GM18870 (cell line): ENCODE measurements at regions not wholly inside any gene's neighbourhood (a gene's known extent, or its start where the extent isn't known, plus 50 kb on each side); places are given as distances from the start of the nearest gene placed in this dataset.

Experiments used
- ATAC-seq: cut with Tn5 transposase; IDR thresholded peaks from one replicate; pipeline ENCODE4 v1.9.1; 2021; ENCODE audit warnings: moderate library complexity; ENCODE audit not compliant: unreplicated experiment

GRCh38 chr14:98949481-98950135 lies 322.4 kb downstream of the BCL11B start:
- no peak for ATAC-seq

GRCh38 chr14:98950353-98950895 lies 321.6 kb downstream of the BCL11B start:
- ATAC-seq = no peak

DNA sequence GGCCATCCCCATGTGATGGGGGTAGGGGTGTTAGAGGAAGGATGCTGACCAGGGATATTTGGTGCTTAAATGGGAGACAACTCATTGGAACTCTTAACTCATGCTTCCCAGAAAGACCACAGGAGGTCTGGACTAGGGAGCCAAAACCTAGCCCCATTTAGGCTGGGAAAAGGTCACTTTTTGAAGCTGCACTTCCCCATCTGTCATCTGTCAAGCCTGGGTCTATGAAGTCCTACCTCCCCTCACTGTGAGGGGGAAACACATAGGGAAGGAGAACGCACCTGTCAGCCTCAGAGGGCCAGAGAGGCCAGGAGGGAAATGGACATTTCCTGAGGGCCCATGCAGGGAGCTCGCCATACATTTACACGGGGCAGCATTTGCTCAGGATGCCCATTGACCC lies 321.0 kb downstream of the BCL11B start:
- no peak for ATAC-seq

- ATAC-seq = no peak
These were observed 320.4 kb downstream of the BCL11B start for GRCh38 chr14:98951521-98952152.

GRCh38 chr14:98952593-98953350 lies 319.2 kb downstream of the BCL11B start:
- ATAC-seq = no peak

DNA sequence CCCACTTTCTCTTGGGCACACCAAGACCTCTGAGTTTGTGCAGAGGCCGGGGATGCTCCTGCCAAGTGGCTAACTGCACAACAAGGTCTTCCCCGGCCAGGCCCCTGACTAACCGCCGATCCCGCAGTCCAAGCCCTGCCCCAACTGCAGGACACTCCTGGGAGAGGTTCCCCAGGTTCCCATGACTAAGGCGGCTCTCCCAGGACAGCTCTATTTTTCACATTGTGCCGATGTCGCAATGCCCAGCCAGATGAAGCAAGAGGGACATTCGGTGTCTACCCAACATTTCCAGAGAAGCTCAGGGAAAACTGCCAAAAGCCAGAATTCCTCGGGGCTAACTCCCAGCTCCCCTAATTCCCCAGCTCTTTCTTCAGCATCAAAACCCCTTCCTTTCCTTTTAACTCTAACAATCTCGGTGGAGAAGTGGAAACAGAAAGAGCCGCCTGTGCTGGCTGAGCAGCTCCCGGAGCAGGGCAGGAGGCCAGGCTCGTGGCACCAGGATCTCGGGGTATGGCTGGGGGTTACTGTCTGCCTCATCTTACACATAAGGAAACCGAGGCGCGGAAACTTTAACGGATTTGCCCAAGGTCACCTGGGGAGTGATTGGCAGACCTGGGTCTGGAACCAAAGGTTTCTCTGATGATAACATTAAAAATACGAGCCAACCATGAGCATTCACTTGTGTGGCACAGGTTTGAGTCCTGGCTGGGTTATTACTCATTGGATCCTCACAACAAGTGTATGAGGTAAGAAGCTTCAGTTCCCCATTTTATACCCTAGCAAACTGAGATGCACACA lies 318.2 kb downstream of the BCL11B start:
- ATAC-seq = no peak

DNA sequence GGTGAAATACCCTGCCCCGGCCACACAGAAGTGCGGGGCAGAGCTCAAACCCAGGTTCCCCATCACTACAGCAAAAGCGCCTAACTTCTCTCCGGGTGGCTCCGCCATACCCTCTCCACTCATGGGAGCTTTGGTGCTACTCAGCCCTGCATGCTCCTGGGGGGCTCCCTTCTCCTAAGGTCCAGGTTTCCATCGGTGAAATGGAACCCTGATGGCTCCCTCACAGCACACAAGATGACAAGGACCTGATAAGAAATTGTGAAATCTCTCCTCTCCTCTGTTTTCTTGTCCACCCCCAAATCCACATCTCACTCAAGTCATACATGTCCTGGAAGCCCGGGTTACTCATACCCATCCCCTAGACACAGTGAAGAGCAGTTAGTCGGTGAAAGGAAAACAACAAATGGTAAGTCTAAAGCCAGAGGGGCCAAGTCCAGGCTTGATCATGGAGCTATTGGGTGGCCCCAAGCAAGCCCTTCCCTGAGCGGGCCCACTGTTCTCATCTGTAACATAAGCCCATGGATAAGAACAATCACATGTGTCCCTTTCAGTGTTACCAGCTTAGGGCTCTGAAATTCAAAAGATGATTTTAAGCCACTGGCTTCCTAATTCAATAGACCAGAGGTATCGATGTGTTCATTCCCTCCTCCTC lies 317.5 kb downstream of the BCL11B start:
- ATAC-seq = no peak

DNA sequence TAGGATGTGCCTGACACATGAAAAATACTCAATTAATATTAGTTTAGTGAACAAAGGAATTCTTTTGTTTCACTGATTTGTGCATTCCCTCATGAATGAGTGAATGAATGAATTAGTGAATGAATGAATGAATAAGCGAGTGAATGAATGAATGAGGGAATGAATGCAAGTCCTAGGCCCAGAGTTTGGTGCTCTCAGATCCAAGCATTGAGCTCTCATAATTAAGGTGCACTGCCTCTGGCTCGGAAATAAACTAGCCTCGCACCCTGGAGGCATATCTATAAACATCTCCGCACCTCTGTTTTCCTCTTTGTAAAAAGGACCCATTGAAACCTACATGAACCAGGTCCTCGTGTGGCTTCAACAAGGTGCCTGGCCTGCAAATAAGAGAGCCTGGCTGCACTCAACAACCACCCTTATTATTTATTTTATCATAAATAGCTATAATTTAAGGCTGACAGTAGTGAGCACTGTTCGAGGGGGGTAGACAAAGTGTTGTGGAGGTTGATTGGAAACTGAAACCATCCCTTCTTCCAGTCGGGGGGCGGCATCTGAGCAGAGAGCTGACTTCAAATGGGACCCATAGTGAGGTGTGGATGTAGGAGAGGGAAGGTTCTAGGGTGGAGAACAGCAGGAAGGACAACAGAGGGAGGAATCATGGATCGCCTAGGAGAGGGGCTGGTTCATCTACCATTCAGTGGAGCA lies 316.8 kb downstream of the BCL11B start:
- no peak for ATAC-seq

GRCh38 chr14:98955741-98956070 lies 316.3 kb downstream of the BCL11B start:
- no peak for ATAC-seq

- no peak for ATAC-seq
These were observed 315.8 kb downstream of the BCL11B start for GRCh38 chr14:98956181-98956580.

- no peak for ATAC-seq
These were observed 315.3 kb downstream of the BCL11B start for GRCh38 chr14:98956661-98957060.

GRCh38 chr14:98957211-98958047 lies 314.6 kb downstream of the BCL11B start:
- ATAC-seq = no peak

- ATAC-seq = no peak
These were observed 313.9 kb downstream of the BCL11B start for GRCh38 chr14:98958048-98958631.

DNA sequence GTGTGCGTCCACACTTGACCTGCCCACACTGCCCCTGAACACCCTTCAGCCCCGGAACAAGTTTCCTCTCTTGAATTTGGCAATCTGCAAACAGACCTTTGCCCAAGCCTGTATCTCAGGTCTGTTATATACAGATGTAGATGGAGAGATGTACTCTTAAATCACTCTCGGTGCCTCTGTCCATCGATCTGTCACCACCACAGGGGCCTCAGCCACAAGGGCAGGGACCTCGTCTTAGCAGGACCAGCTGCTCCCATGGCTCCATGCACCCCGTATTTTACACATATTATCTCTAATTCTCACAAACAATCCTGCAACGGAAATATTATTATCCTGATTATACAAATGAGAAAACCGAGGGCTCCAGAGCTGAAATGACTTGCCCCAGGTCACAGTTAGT lies 313.4 kb downstream of the BCL11B start:
- ATAC-seq = no peak

DNA sequence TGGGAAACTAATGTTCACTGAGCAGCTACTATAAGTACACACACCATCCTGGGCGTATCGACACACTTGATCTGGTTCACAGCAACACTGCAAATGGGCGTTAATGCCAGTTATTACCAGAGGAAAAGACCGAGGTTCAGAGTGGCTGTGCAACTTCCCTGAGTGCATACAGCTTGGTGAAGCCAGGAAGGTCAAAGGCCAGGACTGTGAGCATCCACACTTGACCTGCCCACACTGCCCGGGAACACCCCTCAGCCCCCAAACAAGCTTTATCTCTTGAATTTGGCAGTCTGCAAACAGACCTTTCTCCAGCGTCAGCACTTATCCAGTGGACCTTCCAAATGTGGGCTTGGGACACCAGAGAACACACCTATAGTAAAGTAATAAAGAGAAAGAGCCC lies 312.6 kb downstream of the BCL11B start:
- no peak for ATAC-seq

- ATAC-seq = no peak
These were observed 311.9 kb downstream of the BCL11B start for GRCh38 chr14:98959958-98960616.

DNA sequence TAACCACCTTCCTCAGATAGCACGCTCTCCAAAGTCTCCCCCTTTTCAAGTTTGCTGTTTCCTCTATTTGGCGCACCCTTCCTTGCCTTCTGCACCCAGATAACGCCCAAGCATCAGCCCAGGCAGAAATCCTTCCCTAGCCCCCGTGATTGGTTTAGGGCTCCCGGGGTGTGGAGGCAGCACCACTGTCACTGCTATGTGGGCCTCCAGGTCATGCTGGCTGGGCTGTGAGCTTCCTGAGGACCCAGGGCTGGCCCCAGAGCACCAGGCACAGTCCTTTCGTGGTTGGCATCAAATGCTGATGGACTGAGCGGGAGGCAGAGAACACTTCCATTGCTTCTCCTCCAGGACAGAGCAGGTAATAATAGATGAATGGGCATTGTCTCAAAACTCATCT lies 311.4 kb downstream of the BCL11B start:
- ATAC-seq = no peak

GRCh38 chr14:98961191-98961590 lies 310.8 kb downstream of the BCL11B start:
- no peak for ATAC-seq
